ENCODE measurements at regions not wholly inside any gene's neighbourhood (a gene's known extent, or its start where the extent isn't known, plus 50 kb on each side); places are given as distances from the start of the nearest gene placed in this dataset.

- Histone ChIP-seq H3K4me1 (ENCODE audit: control insufficient read depth, insufficient read depth, low read length) (no peaks in the 10 kb centered on the region), H3K27ac (ENCODE audit: low read length) (no peak overlapping the region), H3K9me3 (ENCODE audit: control insufficient read depth, insufficient read depth, low read length) (no peaks in the 10 kb centered on the region), H3K27me3 (ENCODE audit: control insufficient read depth, insufficient read depth, low read length) (no peaks in the 10 kb centered on the region), H3K36me3 (ENCODE audit: control insufficient read depth, insufficient read depth, low read length) (no peaks in the 10 kb centered on the region), H3K4me3 (ENCODE audit: low read length) (no peak overlapping the region)
- peaks cover 3 to 4% of the 10 kb centered on the region in 2 donors for H3K9me3 Mint-ChIP-seq
- ATAC-seq: no peak
- H3K27me3 Mint-ChIP-seq (ENCODE audit: low read depth in 2 of 2): no peaks in the 10 kb centered on the region
- no peaks in the 10 kb centered on the region for H3K4me1 Mint-ChIP-seq
- intact Hi-C loops (cut with micrococcal nuclease): no loop called here
- no CpG with 5 or more reads among the region's 2 CpGs for WGBS (ENCODE audit: insufficient coverage)
- no peak for DNase-seq
- no peak overlapping the region for H3K27ac Mint-ChIP-seq
- no peak overlapping the region for H3K4me3 Mint-ChIP-seq
- H3K36me3 Mint-ChIP-seq: no peaks in the 10 kb centered on the region
- TF ChIP-seq, protein P1, sequence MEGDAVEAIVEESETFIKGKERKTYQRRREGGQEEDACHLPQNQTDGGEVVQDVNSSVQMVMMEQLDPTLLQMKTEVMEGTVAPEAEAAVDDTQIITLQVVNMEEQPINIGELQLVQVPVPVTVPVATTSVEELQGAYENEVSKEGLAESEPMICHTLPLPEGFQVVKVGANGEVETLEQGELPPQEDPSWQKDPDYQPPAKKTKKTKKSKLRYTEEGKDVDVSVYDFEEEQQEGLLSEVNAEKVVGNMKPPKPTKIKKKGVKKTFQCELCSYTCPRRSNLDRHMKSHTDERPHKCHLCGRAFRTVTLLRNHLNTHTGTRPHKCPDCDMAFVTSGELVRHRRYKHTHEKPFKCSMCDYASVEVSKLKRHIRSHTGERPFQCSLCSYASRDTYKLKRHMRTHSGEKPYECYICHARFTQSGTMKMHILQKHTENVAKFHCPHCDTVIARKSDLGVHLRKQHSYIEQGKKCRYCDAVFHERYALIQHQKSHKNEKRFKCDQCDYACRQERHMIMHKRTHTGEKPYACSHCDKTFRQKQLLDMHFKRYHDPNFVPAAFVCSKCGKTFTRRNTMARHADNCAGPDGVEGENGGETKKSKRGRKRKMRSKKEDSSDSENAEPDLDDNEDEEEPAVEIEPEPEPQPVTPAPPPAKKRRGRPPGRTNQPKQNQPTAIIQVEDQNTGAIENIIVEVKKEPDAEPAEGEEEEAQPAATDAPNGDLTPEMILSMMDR (IDR thresholded peaks at IDR 0.05): no peak
These were observed 299.7 kb upstream of the ANO3 start for GRCh38 chr11:26032241-26032640.

GRCh38 chr11:26035696-26036095, 296.2 kb upstream of the ANO3 start:
- 90% methylated on average over 5 of the region's 6 CpGs for WGBS (ENCODE audit: insufficient coverage)
- Histone ChIP-seq H3K9me3 (ENCODE audit: control insufficient read depth, insufficient read depth, low read length) (no peaks in the 10 kb centered on the region), H3K4me3 (ENCODE audit: low read length) (no peak overlapping the region), H3K27me3 (ENCODE audit: control insufficient read depth, insufficient read depth, low read length) (no peaks in the 10 kb centered on the region), H3K36me3 (ENCODE audit: control insufficient read depth, insufficient read depth, low read length) (no peaks in the 10 kb centered on the region), H3K27ac (ENCODE audit: low read length) (no peak overlapping the region), H3K4me1 (ENCODE audit: control insufficient read depth, insufficient read depth, low read length) (no peaks in the 10 kb centered on the region)
- ATAC-seq: no peak
- Mint-ChIP-seq H3K4me3 (no peak overlapping the region), H3K27ac (no peak overlapping the region), H3K4me1 (no peaks in the 10 kb centered on the region), H3K36me3 (no peaks in the 10 kb centered on the region), H3K9me3 (peaks cover 5 to 10% of the 10 kb centered on the region in 2 donors), H3K27me3 (ENCODE audit: low read depth in 2 of 2) (no peaks in the 10 kb centered on the region)
- TF ChIP-seq, protein P1 (IDR thresholded peaks at IDR 0.05): no peak
- intact Hi-C loops (cut with micrococcal nuclease): no loop called here
- no peak for DNase-seq

DNA sequence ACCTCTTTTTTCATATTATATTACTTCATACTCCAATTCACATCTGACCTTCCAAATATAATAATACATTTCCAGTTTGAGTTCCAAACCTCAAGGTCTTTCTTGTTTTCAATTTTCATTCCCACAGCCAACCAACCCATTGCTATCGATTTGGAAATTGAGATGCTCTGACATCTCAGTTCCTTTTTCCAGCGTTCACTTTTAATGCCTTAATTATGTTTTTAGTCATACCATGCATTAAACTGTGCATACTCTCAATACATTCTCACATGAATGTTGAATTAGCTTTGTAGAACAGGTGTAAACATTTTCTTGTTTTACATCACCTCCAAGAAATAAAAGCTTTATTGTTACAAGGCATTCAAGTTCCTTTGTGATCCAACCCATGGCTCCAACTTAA, 294.2 kb upstream of the ANO3 start:
- Histone ChIP-seq H3K27ac (ENCODE audit: low read length) (no peak overlapping the region), H3K27me3 (ENCODE audit: control insufficient read depth, insufficient read depth, low read length) (no peaks in the 10 kb centered on the region), H3K4me1 (ENCODE audit: control insufficient read depth, insufficient read depth, low read length) (no peaks in the 10 kb centered on the region), H3K36me3 (ENCODE audit: control insufficient read depth, insufficient read depth, low read length) (no peaks in the 10 kb centered on the region), H3K9me3 (ENCODE audit: control insufficient read depth, insufficient read depth, low read length) (peaks cover 3% of the 10 kb centered on the region), H3K4me3 (ENCODE audit: low read length) (no peak overlapping the region)
- Mint-ChIP-seq H3K36me3 (no peaks in the 10 kb centered on the region), H3K27ac (no peak overlapping the region), H3K9me3 (peaks cover 5 to 10% of the 10 kb centered on the region in 2 donors), H3K4me1 (no peaks in the 10 kb centered on the region), H3K27me3 (ENCODE audit: low read depth in 2 of 2) (no peaks in the 10 kb centered on the region), H3K4me3 (no peak overlapping the region)
- TF ChIP-seq, protein P1 (IDR thresholded peaks at IDR 0.05): no peak
- intact Hi-C loops (cut with micrococcal nuclease): no loop called here
- no peak for ATAC-seq
- 75% methylated on average over 2 of the region's 2 CpGs for WGBS (ENCODE audit: insufficient coverage)
- DNase-seq: no peak

GRCh38 chr11:26040339-26040738, 291.6 kb upstream of the ANO3 start:
- Mint-ChIP-seq H3K36me3 (no peaks in the 10 kb centered on the region), H3K9me3 (peaks cover 5 to 6% of the 10 kb centered on the region in 2 donors), H3K27me3 (ENCODE audit: low read depth in 2 of 2) (no peaks in the 10 kb centered on the region), H3K27ac (no peak overlapping the region), H3K4me3 (no peak overlapping the region), H3K4me1 (no peaks in the 10 kb centered on the region)
- ATAC-seq (no peak), DNase-seq (no peak)
- Histone ChIP-seq H3K4me1 (ENCODE audit: control insufficient read depth, insufficient read depth, low read length) (no peaks in the 10 kb centered on the region), H3K4me3 (ENCODE audit: low read length) (no peak overlapping the region), H3K9me3 (ENCODE audit: control insufficient read depth, insufficient read depth, low read length) (peaks cover 3% of the 10 kb centered on the region), H3K27ac (ENCODE audit: low read length) (no peak overlapping the region), H3K36me3 (ENCODE audit: control insufficient read depth, insufficient read depth, low read length) (no peaks in the 10 kb centered on the region), H3K27me3 (ENCODE audit: control insufficient read depth, insufficient read depth, low read length) (no peaks in the 10 kb centered on the region)
- TF ChIP-seq, protein P1 (IDR thresholded peaks at IDR 0.05): no peak
- WGBS (ENCODE audit: insufficient coverage): 76% methylated on average over 3 of the region's 3 CpGs
- intact Hi-C loops (cut with micrococcal nuclease): no loop called here

Data from natural killer cell (primary cell).